PC-9 (cell line): ENCODE measurements at regions not wholly inside any gene's neighbourhood (a gene's known extent, or its start where the extent isn't known, plus 50 kb on each side); places are given as distances from the start of the nearest gene placed in this dataset.

Source experiments
- BruUV-seq: library from RNA; stranded (reverse); fragments of 400-500 nt; replicated peaks from 2 replicates; lab custom pipeline; 2021; lab: Mats Ljungman, UMichigan
- CTCF ChIA-PET: fragments of 300-600 bp; sonication (Branson Sonifier 250); formaldehyde crosslinking; loops from one replicate; lab custom pipeline; 2022; ENCODE audit warnings: antibody characterized with exemption; lab: Charles Lee
- POLR2A ChIA-PET: fragments of 300-600 bp; sonication (Branson Sonifier 250); formaldehyde crosslinking; loops from one replicate; lab custom pipeline; 2022; ENCODE audit warnings: antibody characterized with exemption; ENCODE audit not compliant: unreplicated experiment; lab: Charles Lee
- DNase-seq, 2 experiments: peaks; one replicate each; pipeline versions ENCODE4 v3.0.0 to v3.0.0-alpha.2; 2015 to 2022; ENCODE audit warnings: mixed read lengths in 1 of 2
- H2AFZ ChIP-seq: fragments of 200-600 bp; sonication (generic); 2 replicates; pipeline ENCODE4 v1.8.1; 2017; ENCODE audit warnings: antibody characterized with exemption
- H3F3A ChIP-seq: fragments of 200-600 bp; sonication (generic); 2 replicates; pipeline ENCODE4 v1.8.1; 2017; ENCODE audit warnings: antibody characterized with exemption, mild to moderate bottlenecking, low read depth; ENCODE audit not compliant: insufficient read depth
- H3K27ac ChIP-seq: fragments of 200-600 bp; sonication (generic); 2 replicates; pipeline ENCODE4 v1.6.1; 2016; ENCODE audit warnings: mixed run types
- H3K27me3 ChIP-seq: fragments of 200-600 bp; sonication (generic); 2 replicates; pipeline ENCODE4 v1.6.1; 2016; ENCODE audit warnings: low read depth, mixed run types; ENCODE audit not compliant: insufficient read depth
- H3K36me3 ChIP-seq: fragments of 200-600 bp; sonication (generic); 2 replicates; pipeline ENCODE4 v1.6.1; 2016; ENCODE audit warnings: low read depth, mixed run types
- H3K4me1 ChIP-seq: fragments of 200-600 bp; sonication (generic); replicated peaks from 2 replicates; pipeline ENCODE4 v1.6.1; 2016; ENCODE audit warnings: mixed run types; ENCODE audit not compliant: insufficient read depth
- H3K4me2 ChIP-seq: fragments of 200-600 bp; sonication (generic); 2 replicates; pipeline ENCODE4 v1.6.1; 2017; ENCODE audit warnings: mixed run types
- H3K4me3 ChIP-seq: fragments of 200-600 bp; sonication (generic); 2 replicates; pipeline ENCODE4 v1.6.1; 2016; ENCODE audit warnings: mixed run types
- H3K79me2 ChIP-seq: fragments of 200-600 bp; sonication (generic); 2 replicates; pipeline ENCODE4 v1.6.1; 2017; ENCODE audit warnings: low read depth, mixed run types
- H3K9me2 ChIP-seq: fragments of 200-600 bp; sonication (generic); 2 replicates; pipeline ENCODE4 v1.8.1; 2017; ENCODE audit warnings: mild to moderate bottlenecking; ENCODE audit not compliant: insufficient read depth
- H3K9me3 ChIP-seq: fragments of 200-600 bp; sonication (generic); 2 replicates; pipeline ENCODE4 v1.8.1; 2016; ENCODE audit warnings: low read depth; ENCODE audit not compliant: insufficient read depth
- H4K20me1 ChIP-seq: fragments of 200-600 bp; sonication (generic); 2 replicates; pipeline ENCODE4 v1.8.1; 2017; ENCODE audit not compliant: insufficient read depth
- EZH2 ChIP-seq: fragments of 200-600 bp; sonication (generic); IDR thresholded peaks from 2 replicates; pipeline ENCODE4 v1.8.0; 2017; ENCODE audit warnings: antibody characterized with exemption, low read depth
- intact Hi-C: fragments of 100-400 bp; cut with micrococcal nuclease; formaldehyde crosslinking; loops from one replicate; pipeline ENCODE4 v1.10.0; 2022; ENCODE audit not compliant: unreplicated experiment
- TF ChIP-seq, protein P1 (sequence below): fragments of 200-600 bp; sonication (generic); conservative IDR thresholded peaks from 2 replicates; pipeline ENCODE4 v1.6.1; 2017; ENCODE audit warnings: mixed run types, antibody characterized with exemption, mild to moderate bottlenecking, moderate library complexity

DNA sequence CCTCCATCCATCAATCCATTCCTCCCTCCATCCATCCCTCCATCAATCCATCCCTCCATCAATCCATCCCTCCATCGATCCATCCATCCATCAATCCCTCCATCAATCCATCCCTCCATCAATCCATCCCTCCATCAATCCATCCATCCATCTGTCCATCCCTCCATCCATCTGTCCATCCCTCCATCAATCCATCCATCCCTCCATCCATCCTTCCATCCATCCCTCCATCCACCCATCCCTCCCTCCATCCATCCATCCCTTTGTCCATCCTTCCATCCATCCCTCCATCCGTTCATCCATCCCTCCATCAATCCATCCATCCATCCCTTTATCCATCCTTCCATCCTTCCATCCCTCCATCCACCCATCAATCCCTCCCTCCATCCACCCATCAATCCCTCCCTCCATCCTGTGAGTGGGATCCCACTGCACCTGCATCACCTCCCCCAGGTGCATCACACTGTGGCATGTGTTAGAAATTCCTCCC lies 338.1 kb upstream of the SFSWAP start:
- Histone ChIP-seq H3K79me2 (no peaks in the 10 kb centered on the region), H4K20me1 (no peaks in the 10 kb centered on the region), H3K4me3 (no peak overlapping the region), H3F3A (no peaks in the 10 kb centered on the region), H2AFZ (no peak overlapping the region), H3K27me3 (peaks cover 68% of the 10 kb centered on the region), H3K27ac (no peak overlapping the region), H3K4me1 (no peaks in the 10 kb centered on the region), H3K4me2 (no peak overlapping the region), H3K9me3 (no peaks in the 10 kb centered on the region), H3K36me3 (no peaks in the 10 kb centered on the region), H3K9me2 (no peaks in the 10 kb centered on the region)
- ChIA-PET CTCF (no interaction called here), POLR2A (no interaction called here)
- no peak for TF ChIP-seq EZH2
- TF ChIP-seq, protein P1, sequence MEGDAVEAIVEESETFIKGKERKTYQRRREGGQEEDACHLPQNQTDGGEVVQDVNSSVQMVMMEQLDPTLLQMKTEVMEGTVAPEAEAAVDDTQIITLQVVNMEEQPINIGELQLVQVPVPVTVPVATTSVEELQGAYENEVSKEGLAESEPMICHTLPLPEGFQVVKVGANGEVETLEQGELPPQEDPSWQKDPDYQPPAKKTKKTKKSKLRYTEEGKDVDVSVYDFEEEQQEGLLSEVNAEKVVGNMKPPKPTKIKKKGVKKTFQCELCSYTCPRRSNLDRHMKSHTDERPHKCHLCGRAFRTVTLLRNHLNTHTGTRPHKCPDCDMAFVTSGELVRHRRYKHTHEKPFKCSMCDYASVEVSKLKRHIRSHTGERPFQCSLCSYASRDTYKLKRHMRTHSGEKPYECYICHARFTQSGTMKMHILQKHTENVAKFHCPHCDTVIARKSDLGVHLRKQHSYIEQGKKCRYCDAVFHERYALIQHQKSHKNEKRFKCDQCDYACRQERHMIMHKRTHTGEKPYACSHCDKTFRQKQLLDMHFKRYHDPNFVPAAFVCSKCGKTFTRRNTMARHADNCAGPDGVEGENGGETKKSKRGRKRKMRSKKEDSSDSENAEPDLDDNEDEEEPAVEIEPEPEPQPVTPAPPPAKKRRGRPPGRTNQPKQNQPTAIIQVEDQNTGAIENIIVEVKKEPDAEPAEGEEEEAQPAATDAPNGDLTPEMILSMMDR = no peak
- no TSS peak for BruUV-seq
- DNase-seq = no peak
- intact Hi-C loops = no loop called here

DNA sequence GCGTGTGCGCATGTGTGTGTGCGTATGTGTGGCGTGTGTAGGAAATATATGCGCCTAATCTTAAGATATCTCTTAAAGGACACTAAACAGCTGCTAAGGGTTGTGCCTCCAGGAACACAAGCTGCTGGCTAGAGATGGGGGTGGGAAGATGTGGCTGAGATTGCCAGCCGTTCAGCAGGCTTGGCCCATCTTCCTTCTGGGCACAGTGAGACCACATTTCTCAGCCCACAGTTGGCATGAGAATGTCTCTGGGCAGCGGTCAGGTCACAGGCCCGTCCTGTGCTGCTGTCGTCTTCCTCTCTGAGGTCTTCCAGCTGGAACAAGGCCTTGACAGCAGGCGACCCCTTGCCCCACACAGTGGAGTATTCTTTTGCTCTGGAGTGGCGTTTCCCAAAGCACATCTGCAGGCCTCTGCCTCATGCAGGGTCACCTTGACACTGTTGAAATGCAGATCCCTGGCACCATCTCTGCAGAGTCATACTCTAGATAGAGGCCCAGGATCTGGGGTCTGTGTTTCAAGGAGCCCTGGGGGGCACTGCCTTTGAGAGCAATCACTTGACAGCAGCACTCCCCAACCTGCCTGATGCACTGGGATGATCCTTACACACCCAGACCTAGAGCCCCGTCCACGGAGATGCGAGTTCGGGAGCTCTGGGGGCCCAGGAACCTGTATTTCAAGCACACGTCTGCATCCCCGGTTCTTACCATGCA lies 335.5 kb upstream of the SFSWAP start:
- H3K4me2 ChIP-seq = no peak overlapping the region
- H3K4me1 ChIP-seq = no peaks in the 10 kb centered on the region
- no TSS peak for BruUV-seq

DNA sequence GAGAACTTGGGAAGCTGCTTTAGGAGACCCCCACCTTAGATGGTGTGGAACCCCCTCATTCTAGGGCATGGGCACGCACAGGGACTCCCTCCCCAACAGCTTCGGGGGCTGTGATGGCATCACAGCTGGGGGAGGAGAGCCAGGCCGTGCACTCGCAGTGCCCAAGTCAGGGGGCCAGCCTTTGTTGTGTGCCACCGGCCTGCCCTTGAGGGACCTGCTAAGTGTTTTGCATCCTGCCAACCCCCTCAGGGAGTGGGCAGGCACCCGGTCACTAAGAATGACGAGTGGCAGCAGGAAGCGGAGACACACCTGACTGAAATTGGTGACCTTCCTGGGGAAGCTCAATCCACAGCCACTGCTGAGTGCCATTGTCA lies 334.9 kb upstream of the SFSWAP start:
- Histone ChIP-seq H3K79me2 (no peaks in the 10 kb centered on the region), H3K4me1 (no peaks in the 10 kb centered on the region), H3K4me3 (no peak overlapping the region), H3F3A (no peaks in the 10 kb centered on the region), H3K9me2 (no peaks in the 10 kb centered on the region), H3K27me3 (peaks cover 74% of the 10 kb centered on the region), H3K9me3 (no peaks in the 10 kb centered on the region), H3K27ac (no peak overlapping the region), H4K20me1 (no peaks in the 10 kb centered on the region; the same call in 1 of the 2 replicates), H3K4me2 (no peak overlapping the region), H3K36me3 (no peaks in the 10 kb centered on the region), H2AFZ (no peak overlapping the region)
- ChIA-PET CTCF (no interaction called here), POLR2A (no interaction called here)
- no TSS peak for BruUV-seq
- no peak for DNase-seq
- no peak for TF ChIP-seq EZH2
- TF ChIP-seq, protein P1 = no peak
- intact Hi-C loops = no loop called here

More for the DNA sequence above, 335.5 kb upstream of the SFSWAP start:
- Histone ChIP-seq H2AFZ (no peak overlapping the region), H3K36me3 (no peaks in the 10 kb centered on the region), H3K79me2 (no peaks in the 10 kb centered on the region), H3K27me3 (peaks cover 74% of the 10 kb centered on the region), H3K9me3 (no peaks in the 10 kb centered on the region), H4K20me1 (no peaks in the 10 kb centered on the region; the same call in 1 of the 2 replicates), H3K9me2 (no peaks in the 10 kb centered on the region), H3K27ac (no peak overlapping the region), H3K4me3 (no peak overlapping the region), H3F3A (no peaks in the 10 kb centered on the region)
- ChIA-PET POLR2A (no interaction called here), CTCF (no interaction called here)
- TF ChIP-seq, protein P1 = no peak
- TF ChIP-seq EZH2 = no peak
- no peak for DNase-seq
- intact Hi-C loops = no loop called here
